ENCODE measurements at regions not wholly inside any gene's neighbourhood (a gene's known extent, or its start where the extent isn't known, plus 50 kb on each side); places are given as distances from the start of the nearest gene placed in this dataset.

DNA sequence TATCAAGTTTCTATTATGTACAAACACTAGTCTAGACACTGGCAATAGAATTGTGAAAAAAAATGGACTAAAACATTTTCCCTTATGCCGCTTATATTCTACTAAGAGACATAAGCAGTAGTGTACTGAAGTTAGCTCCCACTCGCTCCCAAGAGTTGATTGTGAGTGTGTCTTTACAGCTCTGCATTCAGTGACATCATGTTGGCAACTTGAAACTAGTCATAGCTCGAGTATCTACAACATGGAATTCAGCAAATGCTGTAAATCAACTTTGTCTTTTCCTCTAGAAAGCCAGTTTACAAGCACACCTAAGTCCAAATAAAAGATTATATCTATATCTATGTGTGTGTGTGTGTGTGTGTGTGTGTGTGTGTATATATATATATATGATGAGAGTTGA lies 58.8 kb upstream of the MAGI2 start:
- TF ChIP-seq CTCF (IDR thresholded peaks at IDR 0.05) (no peak), POLR2A (IDR thresholded peaks at IDR 0.05) (no peak)

Data from right lobe of liver (tissue), 4 donors.